ENCODE measurements at regions not wholly inside any gene's neighbourhood (a gene's known extent, or its start where the extent isn't known, plus 50 kb on each side); places are given as distances from the start of the nearest gene placed in this dataset.

GRCh38 chr16:52056259-52056658 lies 490.7 kb downstream of the TOX3 start:
- dilution Hi-C loops (cut with MboI; ENCODE audit: extremely low pct_ligation_motif_present, low sequenced_read_pairs), result no loop called here
- CTCF ChIA-PET, result no interaction called here
- H3K4me1 ChIP-seq (ENCODE audit: control insufficient read depth, extremely low read depth, insufficient read depth, low read length), result no peaks in the 10 kb centered on the region
- no peak for TF ChIP-seq MYC (IDR thresholded peaks at IDR 0.05; ENCODE audit: low read depth, low read length)
- no peak for TF ChIP-seq FOS (IDR thresholded peaks at IDR 0.05; ENCODE audit: borderline replicate concordance, insufficient read depth, low read length)
- no peak for TF ChIP-seq CTCF (IDR thresholded peaks at IDR 0.05; ENCODE audit: extremely low read depth in 1 of 2, insufficient read depth in 1 of 2, low read depth in 1 of 2, low read length in 2 of 2)
- TF ChIP-seq MAX (IDR thresholded peaks at IDR 0.05; ENCODE audit: insufficient read depth, insufficient read length), result no peak
- no peak for TF ChIP-seq POLR2A (IDR thresholded peaks at IDR 0.05; ENCODE audit: low read depth, low read length)
- TF ChIP-seq POLR2AphosphoS5 (IDR thresholded peaks at IDR 0.05; ENCODE audit: insufficient read depth, low read depth, low read length), result no peak
- TF ChIP-seq EZH2 (IDR thresholded peaks at IDR 0.05; ENCODE audit: borderline replicate concordance, low read depth, low read length, severe bottlenecking), result no peak
- no peak for TF ChIP-seq JUN (IDR thresholded peaks at IDR 0.05; ENCODE audit: borderline replicate concordance, insufficient read depth, insufficient read length, low read depth)
- TF ChIP-seq GATA2 (IDR thresholded peaks at IDR 0.05; ENCODE audit: insufficient read depth, insufficient read length, low read depth, low read length), result no peak
- H3K79me2 ChIP-seq (ENCODE audit: control insufficient read depth, insufficient read depth, low read length), result no peaks in the 10 kb centered on the region
- DNase-seq (ENCODE audit: low read depth, low spot score) (no peak), FAIRE-seq (no peak)
- intact Hi-C loops (cut with micrococcal nuclease), result no loop called here
- no peaks in the 10 kb centered on the region for H3K27me3 ChIP-seq (ENCODE audit: control insufficient read depth in 2 of 2, insufficient read depth in 2 of 2, low read length in 2 of 2)
- H3K36me3 ChIP-seq (ENCODE audit: control insufficient read depth in 2 of 2, extremely low read depth in 1 of 2, insufficient read depth in 2 of 2, low read length in 2 of 2), result no peaks in the 10 kb centered on the region
- POLR2A ChIA-PET, result no interaction called here
- no peak overlapping the region for H3K4me2 ChIP-seq (ENCODE audit: insufficient read depth, low read length)
- H3K4me3 ChIP-seq (replicated peaks in 1 of 3; ENCODE audit: insufficient read depth in 1 of 3, low read depth in 1 of 3, low read length in 3 of 3), result no peak overlapping the region
- H2AFZ ChIP-seq (ENCODE audit: low read depth, low read length), result no peak overlapping the region
- H3K9me1 ChIP-seq (replicated peaks; ENCODE audit: control insufficient read depth, extremely low read depth, insufficient read depth, low read length), result no peaks in the 10 kb centered on the region
- no peak overlapping the region for H3K27ac ChIP-seq (ENCODE audit: insufficient read depth, low read depth, low read length)
- H3K9ac ChIP-seq (replicated peaks; ENCODE audit: extremely low read depth, insufficient read depth, low read length), result no peak overlapping the region
- no peaks in the 10 kb centered on the region for H4K20me1 ChIP-seq (replicated peaks; ENCODE audit: control insufficient read depth, extremely low read depth, insufficient read depth, low read length)
- no peaks in the 10 kb centered on the region for H3K9me3 ChIP-seq (replicated peaks; ENCODE audit: control insufficient read depth, insufficient read depth, low read length)
- BruUV-seq (replicated peaks), result no TSS peak

Data from endothelial cell of umbilical vein (primary cell).